ENCODE measurements at regions not wholly inside any gene's neighbourhood (a gene's known extent, or its start where the extent isn't known, plus 50 kb on each side); places are given as distances from the start of the nearest gene placed in this dataset.

DNA sequence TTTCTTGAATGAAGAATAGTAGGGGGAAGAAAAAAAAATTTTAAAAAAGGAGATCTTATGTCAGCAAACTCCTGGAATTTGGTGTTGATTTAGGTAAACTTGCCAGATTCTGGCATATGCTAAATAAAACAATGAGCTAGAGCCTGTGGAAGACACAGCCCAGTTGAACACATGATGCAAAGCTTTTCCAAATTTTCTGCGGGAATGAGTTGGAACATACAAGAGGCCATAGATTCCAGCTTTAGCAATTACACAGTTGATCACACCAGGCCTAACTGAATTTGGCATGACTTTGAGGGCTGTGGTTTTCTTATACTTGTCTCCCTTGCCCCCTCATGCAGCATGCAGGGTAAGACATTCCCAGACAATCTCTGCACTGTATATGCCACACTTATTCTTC is 297.0 kb downstream of the SH3GL2 start:
- Histone ChIP-seq H3K27ac (no peak overlapping the region), H3K36me3 (no peaks in the 10 kb centered on the region), H3K9me3 (no peaks in the 10 kb centered on the region), H3K4me1 (no peaks in the 10 kb centered on the region), H3K27me3 (no peaks in the 10 kb centered on the region), H3K4me3 (no peak overlapping the region)
- intact Hi-C loops (cut with DNase I; ENCODE audit: low total_unique reads), result no loop called here
- TF ChIP-seq POLR2A (IDR thresholded peaks at IDR 0.05), result no peak
- TF ChIP-seq, protein P1, sequence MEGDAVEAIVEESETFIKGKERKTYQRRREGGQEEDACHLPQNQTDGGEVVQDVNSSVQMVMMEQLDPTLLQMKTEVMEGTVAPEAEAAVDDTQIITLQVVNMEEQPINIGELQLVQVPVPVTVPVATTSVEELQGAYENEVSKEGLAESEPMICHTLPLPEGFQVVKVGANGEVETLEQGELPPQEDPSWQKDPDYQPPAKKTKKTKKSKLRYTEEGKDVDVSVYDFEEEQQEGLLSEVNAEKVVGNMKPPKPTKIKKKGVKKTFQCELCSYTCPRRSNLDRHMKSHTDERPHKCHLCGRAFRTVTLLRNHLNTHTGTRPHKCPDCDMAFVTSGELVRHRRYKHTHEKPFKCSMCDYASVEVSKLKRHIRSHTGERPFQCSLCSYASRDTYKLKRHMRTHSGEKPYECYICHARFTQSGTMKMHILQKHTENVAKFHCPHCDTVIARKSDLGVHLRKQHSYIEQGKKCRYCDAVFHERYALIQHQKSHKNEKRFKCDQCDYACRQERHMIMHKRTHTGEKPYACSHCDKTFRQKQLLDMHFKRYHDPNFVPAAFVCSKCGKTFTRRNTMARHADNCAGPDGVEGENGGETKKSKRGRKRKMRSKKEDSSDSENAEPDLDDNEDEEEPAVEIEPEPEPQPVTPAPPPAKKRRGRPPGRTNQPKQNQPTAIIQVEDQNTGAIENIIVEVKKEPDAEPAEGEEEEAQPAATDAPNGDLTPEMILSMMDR (IDR thresholded peaks at IDR 0.05), result no peak
- DNase-seq, result no peak

DNA sequence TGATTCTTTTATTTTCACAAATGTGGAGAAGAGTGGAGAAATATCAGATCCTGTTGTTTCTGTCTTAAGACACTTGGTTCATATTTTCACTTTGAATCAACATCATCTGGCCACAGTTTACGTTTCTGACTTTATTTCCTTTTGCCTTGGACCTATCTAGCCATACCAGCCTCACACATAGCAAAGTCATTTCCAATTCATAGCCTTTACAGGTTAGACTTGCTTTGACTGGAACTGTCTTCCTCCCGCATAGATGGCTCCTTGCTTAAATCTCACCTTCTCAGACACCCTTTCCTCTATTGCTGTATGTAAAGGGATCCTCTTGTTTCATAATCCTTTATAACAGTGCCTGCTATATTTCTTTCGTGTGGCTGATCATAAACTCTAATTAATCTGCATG is 297.8 kb downstream of the SH3GL2 start:
- intact Hi-C loops (cut with DNase I; ENCODE audit: low total_unique reads), result no loop called here
- H3K9me3 ChIP-seq, result no peaks in the 10 kb centered on the region
- DNase-seq, result no peak
- H3K27ac ChIP-seq, result no peak overlapping the region
- H3K36me3 ChIP-seq, result no peaks in the 10 kb centered on the region
- H3K4me3 ChIP-seq, result no peak overlapping the region
- no peaks in the 10 kb centered on the region for H3K4me1 ChIP-seq
- H3K27me3 ChIP-seq, result no peaks in the 10 kb centered on the region
- TF ChIP-seq, protein P1 (IDR thresholded peaks at IDR 0.05), result no peak
- no peak for TF ChIP-seq POLR2A (IDR thresholded peaks at IDR 0.05)

DNA sequence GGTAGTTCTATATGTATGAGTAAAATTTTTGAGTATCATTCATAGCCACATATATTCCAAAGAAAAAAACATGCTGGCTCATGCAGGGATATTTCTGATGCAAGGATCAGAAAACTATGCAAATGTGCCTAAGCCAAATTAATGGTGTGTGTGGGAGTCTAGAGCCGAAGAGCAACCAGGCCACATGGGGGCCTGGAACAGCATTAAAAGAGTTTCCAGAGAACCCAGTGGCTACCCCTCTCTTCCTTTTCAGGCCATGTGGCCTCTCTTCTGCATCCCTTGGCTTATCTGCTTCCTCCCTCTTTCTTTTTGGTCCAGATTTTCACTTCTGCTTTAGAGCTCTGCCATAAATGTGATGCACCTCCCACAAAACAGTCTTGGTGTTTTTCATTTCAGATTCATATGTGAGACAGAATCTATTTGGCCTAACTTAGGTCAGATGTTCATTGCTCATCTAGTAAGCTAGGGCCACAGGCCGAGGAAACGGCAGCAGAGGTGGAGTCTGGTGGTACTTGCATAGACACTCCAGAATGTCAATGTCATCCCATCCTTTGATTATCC is 300.0 kb downstream of the SH3GL2 start:
- TF ChIP-seq POLR2A (IDR thresholded peaks at IDR 0.05), result no peak
- TF ChIP-seq, protein P1 (IDR thresholded peaks at IDR 0.05), result no peak
- Histone ChIP-seq H3K36me3 (no peaks in the 10 kb centered on the region), H3K27ac (no peak overlapping the region), H3K9me3 (no peaks in the 10 kb centered on the region), H3K27me3 (no peaks in the 10 kb centered on the region), H3K4me1 (no peaks in the 10 kb centered on the region), H3K4me3 (no peak overlapping the region)
- intact Hi-C loops (cut with DNase I; ENCODE audit: low total_unique reads), result no loop called here
- DNase-seq, result no peak

DNA sequence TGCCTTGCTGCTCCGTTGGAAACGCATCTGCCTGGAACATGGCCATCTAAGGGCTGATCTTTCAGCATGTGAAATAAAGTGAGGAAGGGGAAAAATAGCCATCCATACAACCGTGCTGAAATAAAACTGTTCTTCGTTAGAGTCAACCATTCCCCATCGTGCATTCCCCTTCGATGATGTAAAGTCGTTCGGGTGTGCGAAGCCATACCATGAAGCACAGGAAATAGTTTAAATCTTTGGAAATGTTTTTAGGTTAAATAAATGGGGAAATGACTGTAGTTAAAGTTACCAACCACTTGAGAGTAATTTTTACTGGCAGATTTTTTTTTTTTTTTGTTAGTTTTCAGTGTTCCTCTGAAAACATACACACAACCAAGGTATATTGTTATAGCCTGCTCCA is 302.5 kb downstream of the SH3GL2 start:
- no peak overlapping the region for H3K4me3 ChIP-seq
- no peak overlapping the region for H3K27ac ChIP-seq
- no peaks in the 10 kb centered on the region for H3K4me1 ChIP-seq
- H3K9me3 ChIP-seq, result no peaks in the 10 kb centered on the region
- intact Hi-C loops (cut with DNase I; ENCODE audit: low total_unique reads), result no loop called here
- no peak for TF ChIP-seq POLR2A (IDR thresholded peaks at IDR 0.05)
- TF ChIP-seq, protein P1 (IDR thresholded peaks at IDR 0.05), result no peak
- H3K36me3 ChIP-seq, result no peaks in the 10 kb centered on the region
- no peaks in the 10 kb centered on the region for H3K27me3 ChIP-seq
- DNase-seq, result no peak

DNA sequence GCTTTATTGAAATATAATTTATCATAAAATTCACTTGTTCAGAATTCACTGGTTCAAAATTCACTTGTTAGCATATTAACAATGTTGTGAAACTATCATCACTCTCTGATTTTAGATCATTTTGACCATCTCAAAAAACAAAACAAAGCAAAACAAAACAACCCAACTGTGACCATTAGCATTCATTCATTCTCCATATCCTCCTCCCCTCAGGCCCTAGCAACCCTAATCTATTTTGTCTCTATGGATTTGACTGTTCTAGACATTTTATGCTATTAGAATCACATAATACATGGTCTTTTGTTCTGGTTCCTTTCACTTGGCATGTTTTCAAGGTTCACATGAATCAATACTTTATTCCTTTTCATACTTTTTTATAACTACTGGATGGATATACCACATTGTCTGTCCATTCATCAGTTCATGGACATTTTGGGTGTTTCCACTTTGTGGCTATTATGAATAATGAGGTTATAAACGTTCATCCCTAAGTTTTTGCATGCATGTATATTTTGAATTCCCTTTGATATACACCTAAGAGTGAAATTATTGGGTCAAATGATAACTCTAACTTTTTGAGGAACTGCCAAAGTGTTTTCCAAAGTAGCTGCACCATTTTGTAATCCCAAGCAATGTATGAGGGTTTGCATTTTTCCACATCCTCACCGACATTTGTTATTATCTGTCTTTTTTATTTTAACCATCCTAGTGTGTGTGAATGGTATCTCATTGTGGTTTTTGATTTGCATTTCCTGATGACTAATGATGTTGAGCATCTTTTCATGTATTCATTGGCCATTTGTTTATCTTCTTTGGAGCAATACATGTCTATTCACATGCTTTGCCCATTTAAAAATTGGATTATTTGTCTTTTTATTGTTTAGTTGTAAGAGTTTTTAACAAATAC is 304.1 kb downstream of the SH3GL2 start:
- intact Hi-C loops (cut with DNase I; ENCODE audit: low total_unique reads), result no loop called here

More for the DNA sequence above, 304.1 kb downstream of the SH3GL2 start:
- Histone ChIP-seq H3K4me1 (no peaks in the 10 kb centered on the region), H3K27ac (no peak overlapping the region), H3K4me3 (no peak overlapping the region), H3K27me3 (no peaks in the 10 kb centered on the region), H3K9me3 (no peaks in the 10 kb centered on the region), H3K36me3 (no peaks in the 10 kb centered on the region)
- DNase-seq, result no peak
- TF ChIP-seq, protein P1 (IDR thresholded peaks at IDR 0.05), result no peak
- no peak for TF ChIP-seq POLR2A (IDR thresholded peaks at IDR 0.05)

Data from uterus (tissue), 3 donors.